ENCODE measurements at regions not wholly inside any gene's neighbourhood (a gene's known extent, or its start where the extent isn't known, plus 50 kb on each side); places are given as distances from the start of the nearest gene placed in this dataset.

GRCh38 chr11:39144351-39145130 is 2314.9 kb downstream of the LRRC4C start:
- DNase-seq (ENCODE audit: low spot score), result no peak

GRCh38 chr11:39139581-39139980 is 2319.9 kb downstream of the LRRC4C start:
- no peak for DNase-seq (ENCODE audit: low spot score)

GRCh38 chr11:39120890-39121289 is 2338.6 kb downstream of the LRRC4C start:
- no peak for DNase-seq (ENCODE audit: low spot score)

GRCh38 chr11:39113606-39114005 is 2345.8 kb downstream of the LRRC4C start:
- DNase-seq (ENCODE audit: low spot score), result no peak

GRCh38 chr11:39102236-39102635 is 2357.2 kb downstream of the LRRC4C start:
- DNase-seq (ENCODE audit: low spot score), result no peak

GRCh38 chr11:39078465-39078864 is 2381.0 kb downstream of the LRRC4C start:
- no peak for DNase-seq (ENCODE audit: low spot score)

- no peak for DNase-seq (ENCODE audit: low spot score)
These were observed 2421.8 kb downstream of the LRRC4C start for GRCh38 chr11:39037611-39038010.

- DNase-seq (ENCODE audit: low spot score), result no peak
These were observed 2423.4 kb downstream of the LRRC4C start for GRCh38 chr11:39036021-39036420.

GRCh38 chr11:39021539-39021938 is 2423.5 kb upstream of the RAG2 start:
- no peak for DNase-seq (ENCODE audit: low spot score)

GRCh38 chr11:39011797-39012196 is 2413.8 kb upstream of the RAG2 start:
- no peak for DNase-seq (ENCODE audit: low spot score)

- no peak for DNase-seq (ENCODE audit: low spot score)
These were observed 2392.8 kb upstream of the RAG2 start for GRCh38 chr11:38990841-38991240.

- DNase-seq (ENCODE audit: low spot score), result no peak
These were observed 2392.1 kb upstream of the RAG2 start for GRCh38 chr11:38990139-38990538.

- DNase-seq (ENCODE audit: low spot score), result no peak
These were observed 2390.9 kb upstream of the RAG2 start for GRCh38 chr11:38988908-38989307.

GRCh38 chr11:38972220-38972619 is 2374.2 kb upstream of the RAG2 start:
- no peak for DNase-seq (ENCODE audit: low spot score)

GRCh38 chr11:38971141-38971540 is 2373.1 kb upstream of the RAG2 start:
- no peak for DNase-seq (ENCODE audit: low spot score)

- DNase-seq (ENCODE audit: low spot score), result no peak
These were observed 2370.9 kb upstream of the RAG2 start for GRCh38 chr11:38968951-38969350.

- DNase-seq (ENCODE audit: low spot score), result no peak
These were observed 2354.7 kb upstream of the RAG2 start for GRCh38 chr11:38952698-38953097.

GRCh38 chr11:38950867-38951266 is 2352.8 kb upstream of the RAG2 start:
- no peak for DNase-seq (ENCODE audit: low spot score)

- no peak for DNase-seq (ENCODE audit: low spot score)
These were observed 2350.4 kb upstream of the RAG2 start for GRCh38 chr11:38948392-38948791.

- DNase-seq (ENCODE audit: low spot score), result no peak
These were observed 2339.7 kb upstream of the RAG2 start for GRCh38 chr11:38937709-38938108.

- no peak for DNase-seq (ENCODE audit: low spot score)
These were observed 2337.9 kb upstream of the RAG2 start for GRCh38 chr11:38935941-38936340.

GRCh38 chr11:38927993-38928392 is 2330.0 kb upstream of the RAG2 start:
- no peak for DNase-seq (ENCODE audit: low spot score)

GRCh38 chr11:38924644-38925043 is 2326.6 kb upstream of the RAG2 start:
- no peak for DNase-seq (ENCODE audit: low spot score)

GRCh38 chr11:38900211-38900610 is 2302.2 kb upstream of the RAG2 start:
- DNase-seq (ENCODE audit: low spot score), result no peak

All from HuH-7.5 (cell line).